Natural killer cell (primary cell): ENCODE measurements at regions not wholly inside any gene's neighbourhood (a gene's known extent, or its start where the extent isn't known, plus 50 kb on each side); places are given as distances from the start of the nearest gene placed in this dataset.

ENCODE experiments used
- ATAC-seq, 3 donors: fragments of 150-1000 bp in 2 of 3; fragments of 200-7000 bp in 1 of 3; cut with Tn5 transposase; 1 replicate in 1 of 3; 2 replicates in 2 of 3; pipeline ENCODE4 v1.10.0; 2021; ENCODE audit warnings: mild to moderate bottlenecking in 2 of 3, moderate library complexity in 2 of 3
- DNase-seq, 2 donors: peaks; one replicate each; pipeline versions ENCODE4 v3.0.0 to v3.0.0-alpha.2; 2013 to 2021; ENCODE audit warnings: mixed read lengths in 1 of 2
- H3K27ac ChIP-seq: one replicate; pipeline ENCODE4 v1.5.1; 2013; ENCODE audit warnings: mild to moderate bottlenecking, low read length
- H3K27me3 ChIP-seq: one replicate; pipeline ENCODE4 v1.6.1; 2013; ENCODE audit warnings: low read length; ENCODE audit not compliant: control insufficient read depth, insufficient read depth
- H3K36me3 ChIP-seq: one replicate; pipeline ENCODE4 v1.6.1; 2013; ENCODE audit warnings: low read length; ENCODE audit not compliant: control insufficient read depth, insufficient read depth
- H3K4me1 ChIP-seq: one replicate; pipeline ENCODE4 v1.6.1; 2013; ENCODE audit warnings: low read length; ENCODE audit not compliant: control insufficient read depth, insufficient read depth
- H3K4me3 ChIP-seq: one replicate; pipeline ENCODE4 v1.5.1; 2013; ENCODE audit warnings: low read length
- H3K9me3 ChIP-seq: one replicate; pipeline ENCODE4 v1.6.1; 2013; ENCODE audit warnings: low read length; ENCODE audit not compliant: control insufficient read depth, insufficient read depth
- H3K27ac Mint-ChIP-seq, 2 donors: one replicate each; pipeline ENCODE4 v1.8.0; 2022; ENCODE audit warnings: mild to moderate bottlenecking in 2 of 2, mixed read lengths in 2 of 2, moderate library complexity in 1 of 2
- H3K27me3 Mint-ChIP-seq, 2 donors: one replicate each; pipeline ENCODE4 v1.8.0; 2022; ENCODE audit warnings: low read depth in 2 of 2, mixed read lengths in 2 of 2
- H3K36me3 Mint-ChIP-seq: one replicate; pipeline ENCODE4 v1.8.0; 2022; ENCODE audit warnings: mixed read lengths
- H3K4me1 Mint-ChIP-seq, 2 donors: one replicate each; pipeline ENCODE4 v1.8.0; 2022; ENCODE audit warnings: mixed read lengths in 2 of 2
- H3K4me3 Mint-ChIP-seq: one replicate; pipeline ENCODE4 v1.8.0; 2022; ENCODE audit warnings: mild to moderate bottlenecking, moderate library complexity, mixed read lengths
- H3K9me3 Mint-ChIP-seq, 2 donors: one replicate each; pipeline ENCODE4 v1.8.0; 2022; ENCODE audit warnings: mixed read lengths in 2 of 2
- CTCF ChIP-seq: fragments of 200-600 bp; IDR thresholded peaks from one replicate; pipeline ENCODE4 v1.8.0; 2022; ENCODE audit warnings: antibody characterized with exemption
- whole genome bisulfite sequencing: methylation state at CpG from one replicate; pipeline ENCODE4 v1.1.7; 2013; ENCODE audit warnings: missing lambda C conversion rate; ENCODE audit not compliant: insufficient coverage; 5-methylcytosine and 5-hydroxymethylcytosine counted together
- intact Hi-C: fragments of 100-400 bp; cut with micrococcal nuclease; formaldehyde crosslinking; loops from one replicate; pipeline ENCODE4 v1.14.2; 2022

- no peaks in the 10 kb centered on the region for H3K36me3 Mint-ChIP-seq
- Histone ChIP-seq H3K36me3 (no peaks in the 10 kb centered on the region), H3K27me3 (no peaks in the 10 kb centered on the region), H3K4me1 (no peaks in the 10 kb centered on the region), H3K9me3 (no peaks in the 10 kb centered on the region), H3K27ac (no peak overlapping the region), H3K4me3 (no peak overlapping the region)
- H3K9me3 Mint-ChIP-seq: peaks cover 19 to 22% of the 10 kb centered on the region in 2 donors
- WGBS: 79% methylated on average over 2 of the region's 2 CpGs
- intact Hi-C loops: no loop called here
- ATAC-seq (no peak), DNase-seq (no peak)
- no peaks in the 10 kb centered on the region for H3K27me3 Mint-ChIP-seq
- H3K27ac Mint-ChIP-seq: no peak overlapping the region
- no peak overlapping the region for H3K4me3 Mint-ChIP-seq
- no peak for TF ChIP-seq CTCF
- no peaks in the 10 kb centered on the region for H3K4me1 Mint-ChIP-seq
Measured at GRCh38 chr13:105763851-105764250, 771.6 kb downstream of the EFNB2 start.

DNA sequence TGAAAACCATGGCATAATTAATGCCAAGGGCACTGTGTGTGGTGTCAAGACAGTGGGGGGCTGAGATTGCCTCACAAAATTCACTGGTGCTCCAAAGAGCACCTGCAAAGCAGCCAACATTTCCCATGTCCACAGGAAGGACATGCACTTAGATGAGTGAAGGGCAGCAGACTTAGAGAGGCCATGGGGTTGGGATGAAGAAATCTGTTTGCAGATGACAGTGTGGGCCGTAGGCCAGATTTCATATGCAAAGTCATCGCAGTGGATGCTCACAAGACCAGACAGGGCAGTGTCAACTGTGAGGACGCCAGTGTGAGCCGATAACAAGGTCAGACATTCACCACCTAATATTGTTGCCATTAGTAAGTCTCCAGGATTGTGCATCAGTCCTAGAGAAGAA, 773.4 kb downstream of the EFNB2 start:
- no peak overlapping the region for H3K4me3 Mint-ChIP-seq

DNA sequence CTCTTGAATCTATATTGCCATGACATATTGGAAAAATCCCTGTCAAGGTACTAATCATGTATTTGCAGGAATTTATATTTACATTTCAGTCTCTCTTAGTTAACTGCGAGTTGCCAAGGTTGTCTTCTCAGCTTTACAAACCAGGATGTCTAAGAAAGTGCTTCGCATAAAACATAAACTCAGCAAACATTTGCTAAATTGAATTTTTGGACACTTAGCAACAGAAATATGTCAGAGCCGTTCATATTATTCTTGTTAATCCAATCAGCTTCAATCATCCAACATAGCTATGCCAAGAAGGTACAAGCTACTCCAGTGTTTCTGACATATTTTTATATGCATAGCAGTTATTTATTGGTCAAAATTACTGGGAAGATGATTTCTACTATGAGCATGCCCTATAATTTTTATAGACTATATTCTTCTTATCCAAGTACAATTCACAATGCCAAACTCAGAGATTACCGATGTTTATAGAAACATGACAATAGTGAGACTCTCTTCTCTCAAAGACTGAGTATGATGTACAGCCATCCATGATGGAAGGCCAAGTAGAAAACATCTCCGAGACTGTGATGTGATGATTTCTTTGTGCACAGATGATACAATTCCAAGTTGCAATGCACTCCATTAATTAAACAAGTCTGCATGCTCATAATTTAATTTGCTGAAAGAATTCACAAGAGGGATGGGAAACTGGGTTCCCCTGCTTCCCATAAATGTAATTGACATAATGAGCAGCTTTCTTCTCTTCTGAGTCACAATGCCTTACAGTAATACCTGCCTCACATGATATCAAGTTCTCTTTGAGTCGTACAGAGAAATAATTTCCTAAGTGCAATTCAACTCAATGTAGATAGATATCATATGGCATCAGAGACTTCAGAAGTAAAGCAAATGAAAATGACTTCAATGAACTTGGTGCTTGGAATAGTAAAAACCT, 776.3 kb downstream of the EFNB2 start:
- Histone ChIP-seq H3K36me3 (no peaks in the 10 kb centered on the region), H3K27me3 (no peaks in the 10 kb centered on the region), H3K4me1 (no peaks in the 10 kb centered on the region), H3K9me3 (no peaks in the 10 kb centered on the region), H3K4me3 (no peak overlapping the region), H3K27ac (no peak overlapping the region)
- no peaks in the 10 kb centered on the region for H3K4me1 Mint-ChIP-seq
- TF ChIP-seq CTCF: no peak
- no peaks in the 10 kb centered on the region for H3K27me3 Mint-ChIP-seq
- WGBS: 90% methylated on average over 5 of the region's 6 CpGs
- peaks cover 10 to 15% of the 10 kb centered on the region in 2 donors for H3K9me3 Mint-ChIP-seq
- intact Hi-C loops: no loop called here
- no peak overlapping the region for H3K27ac Mint-ChIP-seq
- DNase-seq (no peak), ATAC-seq (no peak)
- H3K36me3 Mint-ChIP-seq: no peaks in the 10 kb centered on the region
- H3K4me3 Mint-ChIP-seq: no peak overlapping the region

More for the DNA sequence above, 773.4 kb downstream of the EFNB2 start:
- intact Hi-C loops: no loop called here
- no peaks in the 10 kb centered on the region for H3K4me1 Mint-ChIP-seq
- no peaks in the 10 kb centered on the region for H3K36me3 ChIP-seq
- no peak for ATAC-seq
- TF ChIP-seq CTCF: no peak
- no peak overlapping the region for H3K27ac Mint-ChIP-seq
- no peak overlapping the region for H3K4me3 ChIP-seq
- no peaks in the 10 kb centered on the region for H3K9me3 ChIP-seq
- no peak overlapping the region for H3K27ac ChIP-seq
- H3K27me3 Mint-ChIP-seq: no peaks in the 10 kb centered on the region
- no peaks in the 10 kb centered on the region for H3K27me3 ChIP-seq
- peaks cover 16 to 23% of the 10 kb centered on the region in 2 donors for H3K9me3 Mint-ChIP-seq
- no peaks in the 10 kb centered on the region for H3K4me1 ChIP-seq
- 80% methylated on average over 3 of the region's 4 CpGs for WGBS
- no peak for DNase-seq
- H3K36me3 Mint-ChIP-seq: no peaks in the 10 kb centered on the region
